ENCODE measurements at regions not wholly inside any gene's neighbourhood (a gene's known extent, or its start where the extent isn't known, plus 50 kb on each side); places are given as distances from the start of the nearest gene placed in this dataset.

GRCh38 chr12:18932715-18933114 is 194.8 kb downstream of the CAPZA3 start:
- TF ChIP-seq CTCF (IDR thresholded peaks at IDR 0.05; ENCODE audit: extremely low read depth in 1 of 2, insufficient read depth in 1 of 2, low read depth in 1 of 2, low read length in 2 of 2) (no peak), POLR2A (IDR thresholded peaks at IDR 0.05; ENCODE audit: low read depth, low read length) (no peak), POLR2AphosphoS5 (IDR thresholded peaks at IDR 0.05; ENCODE audit: insufficient read depth, low read depth, low read length) (no peak), EZH2 (IDR thresholded peaks at IDR 0.05; ENCODE audit: borderline replicate concordance, low read depth, low read length, severe bottlenecking) (no peak), MYC (IDR thresholded peaks at IDR 0.05; ENCODE audit: low read depth, low read length) (no peak), MAX (IDR thresholded peaks at IDR 0.05; ENCODE audit: insufficient read depth, insufficient read length) (no peak), GATA2 (IDR thresholded peaks at IDR 0.05; ENCODE audit: insufficient read depth, insufficient read length, low read depth, low read length) (no peak), FOS (IDR thresholded peaks at IDR 0.05; ENCODE audit: borderline replicate concordance, insufficient read depth, low read length) (no peak), JUN (IDR thresholded peaks at IDR 0.05; ENCODE audit: borderline replicate concordance, insufficient read depth, insufficient read length, low read depth) (no peak)
